OCI-LY1 (cell line): ENCODE measurements at regions not wholly inside any gene's neighbourhood (a gene's known extent, or its start where the extent isn't known, plus 50 kb on each side); places are given as distances from the start of the nearest gene placed in this dataset.

Source experiments
- EZH2 ChIP-seq: fragments of 200-600 bp; sonication (generic), shearing (Covaris generic); IDR thresholded peaks from 2 replicates; pipeline ENCODE4 v1.8.0; 2017; ENCODE audit warnings: borderline replicate concordance, mixed run types, mild to moderate bottlenecking, antibody characterized with exemption, low read length, moderate library complexity, mixed read lengths
- TF ChIP-seq, protein P1 (sequence below): fragments of 200-600 bp; sonication (generic), shearing (Covaris generic); IDR thresholded peaks from 2 replicates; pipeline ENCODE4 v1.5.1; 2017; ENCODE audit warnings: mild to moderate bottlenecking, antibody characterized with exemption, low read length, moderate library complexity, mixed read lengths

DNA sequence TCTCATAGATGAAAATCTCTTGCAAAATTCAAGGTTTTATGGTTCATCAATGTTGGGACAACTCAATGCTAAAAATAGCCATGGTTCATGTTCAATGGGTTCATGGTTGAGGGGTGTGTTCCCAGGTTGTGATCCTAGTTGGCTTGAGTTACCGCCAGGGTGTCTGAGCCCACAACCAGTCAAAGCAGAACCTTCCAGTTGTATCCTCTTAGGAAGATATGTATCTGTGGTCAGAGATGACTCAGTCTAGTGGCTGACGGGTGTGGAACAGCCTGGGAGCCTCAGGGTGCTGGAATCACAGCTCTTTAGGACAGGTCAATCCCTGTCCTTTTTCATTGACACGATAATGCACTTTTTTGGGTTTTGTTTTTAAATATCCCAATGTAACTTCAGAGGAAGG lies 192.3 kb upstream of the NR3C2 start:
- TF ChIP-seq, protein P1, sequence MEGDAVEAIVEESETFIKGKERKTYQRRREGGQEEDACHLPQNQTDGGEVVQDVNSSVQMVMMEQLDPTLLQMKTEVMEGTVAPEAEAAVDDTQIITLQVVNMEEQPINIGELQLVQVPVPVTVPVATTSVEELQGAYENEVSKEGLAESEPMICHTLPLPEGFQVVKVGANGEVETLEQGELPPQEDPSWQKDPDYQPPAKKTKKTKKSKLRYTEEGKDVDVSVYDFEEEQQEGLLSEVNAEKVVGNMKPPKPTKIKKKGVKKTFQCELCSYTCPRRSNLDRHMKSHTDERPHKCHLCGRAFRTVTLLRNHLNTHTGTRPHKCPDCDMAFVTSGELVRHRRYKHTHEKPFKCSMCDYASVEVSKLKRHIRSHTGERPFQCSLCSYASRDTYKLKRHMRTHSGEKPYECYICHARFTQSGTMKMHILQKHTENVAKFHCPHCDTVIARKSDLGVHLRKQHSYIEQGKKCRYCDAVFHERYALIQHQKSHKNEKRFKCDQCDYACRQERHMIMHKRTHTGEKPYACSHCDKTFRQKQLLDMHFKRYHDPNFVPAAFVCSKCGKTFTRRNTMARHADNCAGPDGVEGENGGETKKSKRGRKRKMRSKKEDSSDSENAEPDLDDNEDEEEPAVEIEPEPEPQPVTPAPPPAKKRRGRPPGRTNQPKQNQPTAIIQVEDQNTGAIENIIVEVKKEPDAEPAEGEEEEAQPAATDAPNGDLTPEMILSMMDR: no peak
- TF ChIP-seq EZH2: no peak
